Astrocyte of the spinal cord (primary cell): ENCODE measurements at regions not wholly inside any gene's neighbourhood (a gene's known extent, or its start where the extent isn't known, plus 50 kb on each side); places are given as distances from the start of the nearest gene placed in this dataset.

Source experiments
- DNase-seq: peaks from one replicate; pipeline ENCODE4 v3.0.0; 2011; ENCODE audit warnings: low read depth, low spot score
- H3K4me3 ChIP-seq: 2 replicates; pipeline ENCODE4 v1.5.1; 2011; ENCODE audit warnings: low read depth, mild to moderate bottlenecking, low read length, moderate library complexity
- CTCF ChIP-seq: IDR thresholded peaks from 2 replicates; pipeline ENCODE4 v1.5.1; 2012; ENCODE audit warnings: low read depth, mild to moderate bottlenecking, low read length, inconsistent platforms
- in situ Hi-C: cut with HindIII; loops from 2 replicates; pipeline ENCODE4 v1.10.0; 2017; ENCODE audit warnings: low sequenced_read_pairs

- no peak for TF ChIP-seq CTCF
- DNase-seq: no peak
- no peak overlapping the region for H3K4me3 ChIP-seq
- in situ Hi-C loops: no loop called here
These were observed 71.3 kb downstream of the SYNE3 start for GRCh38 chr14:95445161-95445560.

GRCh38 chr14:95444132-95445129, 72.0 kb downstream of the SYNE3 start:
- no peak for TF ChIP-seq CTCF
- H3K4me3 ChIP-seq: no peak overlapping the region
- no peak for DNase-seq
- in situ Hi-C loops: no loop called here

GRCh38 chr14:95442633-95443021, 73.8 kb downstream of the SYNE3 start:
- in situ Hi-C loops: no loop called here
- TF ChIP-seq CTCF: peak; percentile 92

GRCh38 chr14:95442016-95442632, 74.3 kb downstream of the SYNE3 start:
- H3K4me3 ChIP-seq: no peak overlapping the region
- in situ Hi-C loops: no loop called here
- no peak for DNase-seq
- TF ChIP-seq CTCF: no peak

More at GRCh38 chr14:95442633-95443021, 73.8 kb downstream of the SYNE3 start:
- H3K4me3 ChIP-seq: no peak overlapping the region
- peak; percentile 79 for DNase-seq

- no peak overlapping the region for H3K4me3 ChIP-seq
- no peak for TF ChIP-seq CTCF
- DNase-seq: no peak
- in situ Hi-C loops: no loop called here
These were observed 75.5 kb downstream of the SYNE3 start for GRCh38 chr14:95440951-95441350.

GRCh38 chr14:95440496-95440895, 76.0 kb downstream of the SYNE3 start:
- DNase-seq: no peak

More at GRCh38 chr14:95440496-95440895, 76.0 kb downstream of the SYNE3 start:
- TF ChIP-seq CTCF: no peak
- in situ Hi-C loops: no loop called here
- no peak overlapping the region for H3K4me3 ChIP-seq
